H9 (cell line): ENCODE measurements at regions not wholly inside any gene's neighbourhood (a gene's known extent, or its start where the extent isn't known, plus 50 kb on each side); places are given as distances from the start of the nearest gene placed in this dataset.

Experiments
- DNase-seq: peaks from one replicate; pipeline ENCODE4 v3.0.0-alpha.2; 2017
- H2AFZ ChIP-seq: one replicate; pipeline ENCODE4 v1.6.1; 2013; ENCODE audit warnings: mild to moderate bottlenecking, low read length, control low read depth, moderate library complexity
- H2AK5ac ChIP-seq: 2 replicates; pipeline ENCODE4 v1.6.1; 2013; ENCODE audit warnings: low read length, control low read depth, mixed read lengths; ENCODE audit not compliant: insufficient read length
- H2BK120ac ChIP-seq: one replicate; pipeline ENCODE4 v1.6.1; 2013; ENCODE audit warnings: low read depth, mild to moderate bottlenecking, low read length, control low read depth, inconsistent platforms; ENCODE audit not compliant: poor library complexity, severe bottlenecking
- H2BK12ac ChIP-seq: 2 replicates; pipeline ENCODE4 v1.6.1; 2013; ENCODE audit warnings: low read length, control low read depth, mixed read lengths, low read depth; ENCODE audit not compliant: insufficient read length
- H2BK15ac ChIP-seq: 2 replicates; pipeline ENCODE4 v1.6.1; 2013; ENCODE audit warnings: low read depth, low read length, control low read depth
- H2BK20ac ChIP-seq: one replicate; pipeline ENCODE4 v1.6.1; 2013; ENCODE audit warnings: low read depth, mild to moderate bottlenecking, low read length, control low read depth, inconsistent platforms; ENCODE audit not compliant: poor library complexity, severe bottlenecking
- H2BK5ac ChIP-seq: 2 replicates; pipeline ENCODE4 v1.6.1; 2013; ENCODE audit warnings: low read length, control low read depth, mixed read lengths; ENCODE audit not compliant: insufficient read length
- H3K14ac ChIP-seq: 2 replicates; pipeline ENCODE4 v1.6.1; 2013; ENCODE audit warnings: low read length, control low read depth; ENCODE audit not compliant: insufficient read depth
- H3K18ac ChIP-seq: 2 replicates; pipeline ENCODE4 v1.6.1; 2013; ENCODE audit warnings: low read depth, mild to moderate bottlenecking, mixed read lengths, low read length, control low read depth; ENCODE audit not compliant: insufficient read length
- H3K23ac ChIP-seq: 2 replicates; pipeline ENCODE4 v1.6.1; 2013; ENCODE audit warnings: low read length, control low read depth, mixed read lengths, low read depth; ENCODE audit not compliant: insufficient read length
- H3K23me2 ChIP-seq: 2 replicates; pipeline ENCODE4 v1.6.1; 2013; ENCODE audit warnings: low read depth, mild to moderate bottlenecking, mixed read lengths, low read length, control low read depth; ENCODE audit not compliant: insufficient read length, poor library complexity, severe bottlenecking
- H3K27ac ChIP-seq: 2 replicates; pipeline ENCODE4 v1.5.1; 2013; ENCODE audit warnings: low read length, control low read depth, mixed read lengths, low read depth; ENCODE audit not compliant: insufficient read length
- H3K27me3 ChIP-seq: 2 replicates; pipeline ENCODE4 v1.6.1; 2013; ENCODE audit warnings: low read length, control low read depth, inconsistent platforms; ENCODE audit not compliant: insufficient read depth
- H3K4ac ChIP-seq: 2 replicates; pipeline ENCODE4 v1.6.1; 2013; ENCODE audit warnings: low read depth, mild to moderate bottlenecking, control low read depth, inconsistent platforms, low read length, moderate library complexity
- H3K4me1 ChIP-seq: 2 replicates; pipeline ENCODE4 v1.6.1; 2013; ENCODE audit warnings: low read length, control low read depth, inconsistent platforms; ENCODE audit not compliant: insufficient read depth
- H3K4me2 ChIP-seq: 2 replicates; pipeline ENCODE4 v1.6.1; 2013; ENCODE audit warnings: low read length, control low read depth, mixed read lengths; ENCODE audit not compliant: insufficient read length, insufficient read depth
- H3K56ac ChIP-seq: 2 replicates; pipeline ENCODE4 v1.6.1; 2013; ENCODE audit warnings: low read depth, mild to moderate bottlenecking, mixed read lengths, low read length, control low read depth; ENCODE audit not compliant: insufficient read length
- H3K79me1 ChIP-seq: 2 replicates; pipeline ENCODE4 v1.6.1; 2013; ENCODE audit warnings: low read depth, mild to moderate bottlenecking, moderate library complexity, low read length, control low read depth, inconsistent platforms; ENCODE audit not compliant: insufficient read depth, poor library complexity, severe bottlenecking
- H3K79me2 ChIP-seq: 2 replicates; pipeline ENCODE4 v1.6.1; 2013; ENCODE audit warnings: low read length, control low read depth, inconsistent platforms; ENCODE audit not compliant: insufficient read depth
- H3K9ac ChIP-seq: 2 replicates; pipeline ENCODE4 v1.6.1; 2013; ENCODE audit warnings: low read length, control low read depth, mixed read lengths; ENCODE audit not compliant: insufficient read length; ENCODE audit errors: extremely low read depth
- H3K9me3 ChIP-seq: one replicate; pipeline ENCODE4 v1.6.1; 2013; ENCODE audit warnings: low read depth, low read length, inconsistent platforms; ENCODE audit not compliant: control insufficient read depth
- H3T11ph ChIP-seq: one replicate; pipeline ENCODE4 v1.6.1; 2013; ENCODE audit warnings: mild to moderate bottlenecking, low read length, control low read depth, inconsistent platforms
- H4K20me1 ChIP-seq: one replicate; pipeline ENCODE4 v1.6.1; 2013; ENCODE audit not compliant: control insufficient read depth, insufficient read length, insufficient read depth
- H4K5ac ChIP-seq: 2 replicates; pipeline ENCODE4 v1.6.1; 2013; ENCODE audit warnings: low read depth, mild to moderate bottlenecking, mixed read lengths, low read length, control low read depth; ENCODE audit not compliant: insufficient read length
- H4K8ac ChIP-seq: replicated peaks from 2 replicates; pipeline ENCODE4 v1.6.1; 2013; ENCODE audit warnings: low read length, control low read depth, mixed read lengths, low read depth; ENCODE audit not compliant: insufficient read length
- H4K91ac ChIP-seq: 2 replicates; pipeline ENCODE4 v1.6.1; 2013; ENCODE audit warnings: low read depth, mild to moderate bottlenecking, moderate library complexity, mixed read lengths, low read length, control low read depth; ENCODE audit not compliant: insufficient read length
- H3K27ac Mint-ChIP-seq, 3 experiments: 2 replicates in 2 of 3; 3 replicates in 1 of 3; pipeline ENCODE4 v1.8.0; 2020 to 2021; ENCODE audit warnings: mixed read lengths in 3 of 3, mild to moderate bottlenecking in 1 of 3, moderate library complexity in 1 of 3
- H3K27me3 Mint-ChIP-seq: 2 replicates; pipeline ENCODE4 v1.8.0; 2021; ENCODE audit warnings: low read depth, mild to moderate bottlenecking, moderate library complexity, mixed read lengths
- H3K36me3 Mint-ChIP-seq, 3 experiments: 2 replicates in 2 of 3; 3 replicates in 1 of 3; pipeline ENCODE4 v1.8.0; 2020 to 2021; ENCODE audit warnings: low read depth in 3 of 3, mixed read lengths in 3 of 3; ENCODE audit not compliant: insufficient read depth in 1 of 3
- H3K4me1 Mint-ChIP-seq, 2 experiments: 2 replicates each; pipeline ENCODE4 v1.8.0; 2020; ENCODE audit warnings: mixed read lengths in 2 of 2
- H3K4me3 Mint-ChIP-seq, 2 experiments: 2 replicates in 1 of 2; 3 replicates in 1 of 2; pipeline ENCODE4 v1.8.0; 2020 to 2021; ENCODE audit warnings: mild to moderate bottlenecking in 2 of 2, mixed read lengths in 2 of 2, moderate library complexity in 1 of 2
- H3K9me3 Mint-ChIP-seq, 2 experiments: 2 replicates in 1 of 2; 3 replicates in 1 of 2; pipeline ENCODE4 v1.8.0; 2020; ENCODE audit warnings: mild to moderate bottlenecking in 2 of 2, mixed read lengths in 2 of 2, moderate library complexity in 1 of 2
- WGBS: extraction: QIAGEN DNeasy Blood & Tissue Kit; methylation state at CpG from one replicate; pipeline ENCODE4 v1.1.7; 2013; ENCODE audit warnings: missing lambda C conversion rate, low lambda C conversion rate, mixed read lengths; ENCODE audit not compliant: insufficient read length; ENCODE audit errors: extremely low coverage; 5-methylcytosine and 5-hydroxymethylcytosine counted together
- TF ChIP-seq, protein P1 (sequence below): fragments of 200-600 bp; sonication (generic); conservative IDR thresholded peaks from 3 replicates; pipeline ENCODE4 v1.8.0; 2021; ENCODE audit warnings: antibody characterized with exemption, mild to moderate bottlenecking

DNA sequence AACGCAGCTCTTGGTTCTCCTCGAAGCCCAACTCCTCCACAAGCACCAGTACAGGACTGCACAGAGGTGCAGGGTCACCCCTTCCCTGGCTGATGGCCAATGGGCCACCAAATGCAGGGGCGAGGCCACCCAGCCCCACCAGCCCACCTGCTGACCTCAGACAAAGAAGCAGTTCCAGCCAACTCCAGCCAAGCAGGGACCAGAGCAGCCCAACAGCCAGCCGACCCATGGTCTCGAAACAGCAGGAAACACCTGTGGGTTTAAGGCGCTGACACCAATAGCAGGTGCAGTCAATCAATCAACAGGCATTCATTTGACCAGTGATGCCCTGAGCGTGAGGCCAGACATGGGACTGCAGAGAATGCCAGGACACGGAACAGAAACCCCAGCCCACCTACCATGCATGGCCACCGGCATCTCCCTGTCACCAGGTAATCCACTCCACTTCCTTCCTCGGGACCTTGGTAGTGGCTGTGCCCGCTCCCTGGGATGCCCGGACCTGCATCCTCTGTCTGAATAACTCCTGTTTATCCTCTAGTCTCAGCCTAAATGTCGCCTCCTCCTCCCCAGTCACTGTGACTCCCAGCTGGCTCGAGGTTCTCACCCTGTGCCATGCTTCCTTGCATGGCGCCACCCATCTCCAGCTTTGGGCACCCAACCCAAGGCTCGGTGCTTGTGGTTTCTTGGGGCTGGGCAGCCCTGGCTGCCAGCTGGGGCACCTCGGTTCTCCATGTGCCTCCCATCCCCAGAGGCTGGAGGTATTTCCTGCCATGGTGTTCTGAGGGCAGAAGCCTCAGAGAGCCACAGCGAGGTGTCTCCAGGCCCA lies 1475.4 kb downstream of the BRD1 start:
- no peak overlapping the region for H3K4ac ChIP-seq
- no peak overlapping the region for H2BK15ac ChIP-seq
- H3K9me3 ChIP-seq: no peaks in the 10 kb centered on the region
- DNase-seq: no peak
- no peak overlapping the region for H3K18ac ChIP-seq
- H3K79me2 ChIP-seq: no peaks in the 10 kb centered on the region
- H3K23ac ChIP-seq: no peak overlapping the region
- Mint-ChIP-seq H3K4me3 (no peak overlapping the region), H3K27me3 (peaks cover 10% of the 10 kb centered on the region), H3K36me3 (no peaks in the 10 kb centered on the region; a peak in 1 of 7 replicates), H3K27ac (no peak overlapping the region), H3K4me1 (peaks cover 15 to 20% of the 10 kb centered on the region in 2 experiments), H3K9me3 (no peaks in the 10 kb centered on the region)
- no peak overlapping the region for H4K91ac ChIP-seq
- TF ChIP-seq, protein P1, sequence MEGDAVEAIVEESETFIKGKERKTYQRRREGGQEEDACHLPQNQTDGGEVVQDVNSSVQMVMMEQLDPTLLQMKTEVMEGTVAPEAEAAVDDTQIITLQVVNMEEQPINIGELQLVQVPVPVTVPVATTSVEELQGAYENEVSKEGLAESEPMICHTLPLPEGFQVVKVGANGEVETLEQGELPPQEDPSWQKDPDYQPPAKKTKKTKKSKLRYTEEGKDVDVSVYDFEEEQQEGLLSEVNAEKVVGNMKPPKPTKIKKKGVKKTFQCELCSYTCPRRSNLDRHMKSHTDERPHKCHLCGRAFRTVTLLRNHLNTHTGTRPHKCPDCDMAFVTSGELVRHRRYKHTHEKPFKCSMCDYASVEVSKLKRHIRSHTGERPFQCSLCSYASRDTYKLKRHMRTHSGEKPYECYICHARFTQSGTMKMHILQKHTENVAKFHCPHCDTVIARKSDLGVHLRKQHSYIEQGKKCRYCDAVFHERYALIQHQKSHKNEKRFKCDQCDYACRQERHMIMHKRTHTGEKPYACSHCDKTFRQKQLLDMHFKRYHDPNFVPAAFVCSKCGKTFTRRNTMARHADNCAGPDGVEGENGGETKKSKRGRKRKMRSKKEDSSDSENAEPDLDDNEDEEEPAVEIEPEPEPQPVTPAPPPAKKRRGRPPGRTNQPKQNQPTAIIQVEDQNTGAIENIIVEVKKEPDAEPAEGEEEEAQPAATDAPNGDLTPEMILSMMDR: no peak
- WGBS: no CpG with 5 or more reads among the region's 18 CpGs
- no peaks in the 10 kb centered on the region for H3K23me2 ChIP-seq
- H2BK20ac ChIP-seq: no peak overlapping the region
- no peaks in the 10 kb centered on the region; the same call in 1 of the 2 replicates for H3K4me1 ChIP-seq
- H2AFZ ChIP-seq: no peak overlapping the region
- H2BK120ac ChIP-seq: no peak overlapping the region
- no peaks in the 10 kb centered on the region for H3K79me1 ChIP-seq
- H4K8ac ChIP-seq: no peak overlapping the region
- no peak overlapping the region for H3K27ac ChIP-seq
- H3K4me2 ChIP-seq: no peak overlapping the region
- no peak overlapping the region for H3T11ph ChIP-seq
- no peak overlapping the region for H2BK5ac ChIP-seq
- no peak overlapping the region for H4K5ac ChIP-seq
- H2AK5ac ChIP-seq: no peak overlapping the region
- no peak overlapping the region for H3K14ac ChIP-seq
- H2BK12ac ChIP-seq: no peak overlapping the region
- no peak overlapping the region for H3K9ac ChIP-seq
- H3K27me3 ChIP-seq: no peaks in the 10 kb centered on the region
- H3K56ac ChIP-seq: no peak overlapping the region
- no peaks in the 10 kb centered on the region for H4K20me1 ChIP-seq
